GM13977 (cell line): ENCODE measurements at regions not wholly inside any gene's neighbourhood (a gene's known extent, or its start where the extent isn't known, plus 50 kb on each side); places are given as distances from the start of the nearest gene placed in this dataset.

ENCODE experiments used
- DNase-seq: peaks from one replicate; pipeline ENCODE4 v3.0.0; 2012; ENCODE audit warnings: low spot score
- CTCF ChIP-seq: IDR thresholded peaks from 2 replicates; pipeline ENCODE4 v1.5.1; 2012; ENCODE audit warnings: mild to moderate bottlenecking, control low read depth; ENCODE audit not compliant: insufficient read depth; ENCODE audit errors: extremely low read depth, missing control alignments
- in situ Hi-C: fragments of 300-500 bp; cut with MboI; formaldehyde crosslinking; loops from one replicate; pipeline ENCODE4 v1.12.0; 2022; ENCODE audit warnings: low sequenced_read_pairs, low pct_unique_long_range_greater_than_20kb, mixed read lengths, inconsistent platforms; ENCODE audit not compliant: unreplicated experiment

DNA sequence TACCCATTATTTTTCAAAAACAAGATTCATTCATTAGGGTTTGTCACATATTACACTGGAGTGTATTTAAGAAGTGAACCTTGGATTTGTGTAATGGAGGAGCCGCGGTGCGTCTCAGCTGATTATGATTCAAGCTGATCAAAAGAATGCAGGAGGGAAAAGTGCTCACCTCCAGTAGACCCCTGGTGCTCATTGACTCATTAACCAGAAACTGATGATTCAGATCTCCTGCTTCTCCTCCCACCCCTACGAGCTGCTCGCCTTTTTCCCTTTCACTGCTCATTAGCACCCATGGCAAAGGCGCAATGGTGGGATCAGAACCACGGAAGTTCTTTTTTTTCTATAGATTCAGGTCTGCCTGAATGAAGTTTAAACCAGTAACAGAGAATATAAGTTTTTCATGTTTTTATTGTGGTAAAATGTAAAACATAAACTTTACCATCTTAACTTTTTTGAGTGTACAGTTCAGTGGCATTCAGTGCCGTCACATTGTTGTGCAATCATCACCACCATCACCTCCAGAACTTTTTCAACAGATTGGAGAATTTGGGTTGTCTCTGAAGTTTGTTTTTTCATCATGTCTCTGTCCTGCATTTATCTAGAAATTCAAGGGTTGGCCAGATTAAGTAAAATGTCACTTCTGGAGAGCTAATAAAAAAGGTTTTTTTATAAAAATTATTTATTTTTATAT is 101.6 kb downstream of the LINC00237 start:
- DNase-seq, result no peak
- no peak for TF ChIP-seq CTCF
- in situ Hi-C loops, result no loop called here

DNA sequence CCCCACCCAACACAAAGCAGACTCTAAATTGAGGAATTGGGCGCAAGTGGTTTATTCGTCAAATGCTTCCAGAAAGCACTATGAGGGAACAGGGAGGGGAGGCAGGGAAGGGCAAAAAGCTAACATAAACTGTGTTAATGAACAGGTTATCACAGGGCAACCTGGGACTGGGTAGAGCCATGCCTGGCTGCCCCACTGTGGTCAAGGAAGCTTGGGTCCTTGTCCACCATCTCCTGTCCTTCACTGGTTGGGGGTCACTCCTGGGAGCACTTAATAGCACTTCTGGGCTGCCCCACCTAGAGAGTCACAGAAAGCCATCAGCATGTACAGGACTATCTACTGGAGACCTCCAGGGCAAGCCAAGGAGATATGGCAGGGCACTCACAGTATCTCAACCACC is 102.3 kb downstream of the LINC00237 start:
- DNase-seq, result no peak
- in situ Hi-C loops, result no loop called here
- TF ChIP-seq CTCF, result no peak

DNA sequence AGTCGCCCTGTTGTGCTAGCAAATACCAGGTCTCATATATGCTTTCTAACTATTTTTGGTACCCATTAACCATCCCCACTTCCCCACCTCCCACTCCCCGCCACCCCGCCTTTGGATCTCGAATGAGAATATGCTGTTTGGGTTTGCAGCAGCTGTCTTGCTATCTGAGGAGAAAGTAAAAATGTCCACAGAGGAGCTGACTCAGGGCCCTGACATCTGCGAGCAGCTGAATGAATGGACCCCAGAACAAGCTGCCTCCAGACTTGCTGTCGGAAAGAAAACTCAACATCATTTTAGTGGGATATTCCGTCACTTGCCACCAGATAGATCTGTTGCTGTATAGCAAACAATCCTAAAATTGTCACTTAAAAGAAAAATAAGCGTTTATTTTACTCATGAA is 103.7 kb downstream of the LINC00237 start:
- no peak for DNase-seq
- in situ Hi-C loops, result no loop called here
- TF ChIP-seq CTCF, result no peak

- in situ Hi-C loops, result no loop called here
- no peak for TF ChIP-seq CTCF
- DNase-seq, result no peak
These were observed 112.8 kb downstream of the LINC00237 start for GRCh38 chr20:20993372-20993771.

DNA sequence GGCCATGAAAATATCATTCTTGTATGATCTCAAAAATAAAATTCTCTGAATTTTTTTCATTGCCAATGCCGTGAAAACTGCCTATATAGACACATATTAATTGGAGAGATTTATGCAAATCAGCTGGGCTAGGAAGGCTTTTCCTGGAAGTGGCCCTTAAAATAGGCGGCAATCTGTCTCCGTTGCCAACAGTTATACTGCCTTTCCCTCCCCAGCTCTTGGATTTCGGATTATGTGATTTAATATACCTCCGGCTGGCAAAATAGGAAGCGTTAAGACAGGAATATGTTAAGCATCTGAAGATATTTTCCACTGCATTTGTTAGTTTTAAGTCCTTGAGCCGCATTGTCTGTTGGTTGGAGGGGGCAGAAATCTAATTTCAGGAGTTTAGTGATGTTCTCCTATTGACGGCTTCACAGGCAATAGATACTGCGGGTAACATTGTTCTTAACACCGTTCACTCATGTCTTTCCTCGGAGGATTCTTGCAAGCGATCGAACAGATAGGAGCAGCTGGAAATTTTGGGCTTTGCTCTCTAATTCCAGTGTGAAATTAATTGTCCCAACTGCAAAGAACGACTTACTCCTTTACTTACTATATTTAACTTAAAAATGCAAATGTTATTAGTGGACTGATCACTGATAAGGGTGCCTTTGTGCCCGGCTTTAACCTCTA is 113.3 kb downstream of the LINC00237 start:
- TF ChIP-seq CTCF, result no peak
- no peak for DNase-seq
- in situ Hi-C loops, result no loop called here

DNA sequence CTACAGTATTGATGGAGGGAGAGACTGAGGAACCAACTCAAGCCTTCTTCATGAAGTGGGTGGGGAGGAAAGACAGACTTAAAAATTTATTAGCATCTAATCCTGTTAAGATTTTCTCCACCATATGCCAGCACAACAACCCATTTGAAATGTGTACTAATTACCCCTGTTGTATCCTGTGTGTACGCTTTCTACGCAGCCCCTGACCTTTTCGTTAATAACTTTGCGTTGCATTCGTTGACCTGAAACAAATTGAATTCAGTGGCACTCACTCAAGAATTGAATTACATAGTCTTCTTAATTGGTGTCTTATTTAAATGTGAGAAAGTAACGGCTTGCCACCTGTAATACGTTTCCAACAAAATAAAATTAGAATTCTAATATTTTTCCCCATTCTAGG is 113.9 kb downstream of the LINC00237 start:
- no peak for TF ChIP-seq CTCF
- in situ Hi-C loops, result no loop called here
- DNase-seq, result no peak
